Gastroesophageal sphincter (tissue), 4 donors: ENCODE measurements at regions not wholly inside any gene's neighbourhood (a gene's known extent, or its start where the extent isn't known, plus 50 kb on each side); places are given as distances from the start of the nearest gene placed in this dataset.

Experiments
- ATAC-seq: fragments of 150-250 bp; one replicate; pipeline ENCODE4 v1.9.1; 2016; ENCODE audit warnings: mild to moderate bottlenecking, moderate library complexity
- H3K27ac ChIP-seq, 4 donors: fragments of 200-600 bp; sonication (generic) in 3 of 4; 1 replicate in 3 of 4; 2 replicates in 1 of 4; pipeline ENCODE4 v1.5.1; 2016 to 2019
- H3K27me3 ChIP-seq: fragments of 200-600 bp; sonication (generic); one replicate; pipeline ENCODE4 v1.5.1; 2019
- H3K36me3 ChIP-seq, 2 donors: fragments of 200-600 bp; sonication (generic); one replicate each; pipeline ENCODE4 v1.5.1; 2019; ENCODE audit warnings: control low read depth in 1 of 2
- H3K4me1 ChIP-seq, 3 donors: fragments of 200-600 bp; sonication (generic); 1 replicate in 2 of 3; 2 replicates in 1 of 3; pipeline ENCODE4 v1.5.1; 2016 to 2019; ENCODE audit warnings: control low read depth in 2 of 3
- H3K4me3 ChIP-seq, 2 donors: fragments of 200-600 bp; sonication (generic); one replicate each; pipeline ENCODE4 v1.5.1; 2019; ENCODE audit warnings: mild to moderate bottlenecking in 1 of 2, moderate library complexity in 1 of 2
- H3K9me3 ChIP-seq, 3 donors: fragments of 200-600 bp; sonication (generic); one replicate each; pipeline ENCODE4 v1.5.1; 2017 to 2019; ENCODE audit warnings: control low read depth in 2 of 3
- EP300 ChIP-seq: sonication (generic); formaldehyde crosslinking; IDR thresholded peaks from one replicate; pipeline ENCODE4 v1.6.1; 2017; ENCODE audit warnings: antibody characterized with exemption, mild to moderate bottlenecking
- POLR2A ChIP-seq, 2 donors: fragments of 450-650 bp; IDR thresholded peaks; one replicate each; pipeline ENCODE4 v1.6.1; 2017; ENCODE audit warnings: antibody characterized with exemption in 2 of 2, mild to moderate bottlenecking in 2 of 2, moderate library complexity in 1 of 2
- POLR2AphosphoS5 ChIP-seq: sonication (generic); formaldehyde crosslinking; IDR thresholded peaks from one replicate; pipeline ENCODE4 v1.6.1; 2017; ENCODE audit warnings: antibody characterized with exemption
- WGBS, 2 donors: methylation state at CpG; one replicate each; pipeline ENCODE4 v1.1.5; 2018; ENCODE audit warnings: low coverage in 1 of 2; 5-methylcytosine and 5-hydroxymethylcytosine counted together
- TF ChIP-seq, protein P1 (sequence below), 4 experiments: fragments of 200-600 bp in 2 of 4; fragments of 450-650 bp in 2 of 4; sonication (generic) in 1 of 4; IDR thresholded peaks; one replicate each; pipeline ENCODE4 v1.5.1; 2017 to 2019; ENCODE audit warnings: antibody characterized with exemption in 4 of 4, mild to moderate bottlenecking in 2 of 4, moderate library complexity in 2 of 4

DNA sequence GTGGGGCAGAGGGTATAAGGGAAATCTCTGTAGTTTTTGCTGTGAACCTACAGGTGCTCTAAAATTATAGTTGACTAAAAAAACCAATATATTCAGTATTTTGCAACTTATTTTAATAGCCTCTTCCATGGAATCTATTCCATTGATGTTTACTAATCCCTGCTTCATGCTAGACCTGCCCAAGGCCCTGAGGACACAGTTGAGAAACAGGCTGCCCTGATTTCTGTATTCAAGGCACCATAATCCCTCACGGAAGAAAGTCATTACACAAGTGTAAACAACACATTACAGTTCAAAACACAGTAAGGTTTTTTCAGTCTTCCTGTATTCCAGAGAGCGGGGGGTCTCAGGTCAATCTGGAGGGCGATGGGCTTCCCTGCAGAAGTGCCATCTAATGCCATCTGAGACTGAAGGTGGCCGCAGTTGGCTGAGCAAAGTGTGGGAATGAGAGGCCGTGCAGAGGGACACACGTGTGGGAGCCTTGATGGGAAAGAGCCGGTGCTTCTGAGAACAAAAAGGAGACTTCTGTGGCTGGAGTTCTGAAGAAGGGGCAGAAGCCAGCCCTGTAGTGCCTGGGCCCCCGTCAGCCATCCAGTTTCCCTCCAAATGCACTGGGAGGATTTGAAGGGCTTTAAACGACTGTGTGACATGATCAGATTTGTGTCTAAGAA is 146.9 kb downstream of the PTPN20 start:
- Histone ChIP-seq H3K4me1 (no peaks in the 10 kb centered on the region), H3K27me3 (peaks cover 3% of the 10 kb centered on the region), H3K4me3 (no peak overlapping the region), H3K36me3 (no peaks in the 10 kb centered on the region), H3K27ac (no peak overlapping the region), H3K9me3 (no peaks in the 10 kb centered on the region)
- no peak for ATAC-seq
- WGBS, 2 donors = 87 to 94% methylated on average over 7 of the region's 9 CpGs
- no peak for TF ChIP-seq POLR2A (IDR thresholded peaks at IDR 0.05)
- no peak for TF ChIP-seq EP300
- no peak for TF ChIP-seq POLR2AphosphoS5
- TF ChIP-seq, protein P1, sequence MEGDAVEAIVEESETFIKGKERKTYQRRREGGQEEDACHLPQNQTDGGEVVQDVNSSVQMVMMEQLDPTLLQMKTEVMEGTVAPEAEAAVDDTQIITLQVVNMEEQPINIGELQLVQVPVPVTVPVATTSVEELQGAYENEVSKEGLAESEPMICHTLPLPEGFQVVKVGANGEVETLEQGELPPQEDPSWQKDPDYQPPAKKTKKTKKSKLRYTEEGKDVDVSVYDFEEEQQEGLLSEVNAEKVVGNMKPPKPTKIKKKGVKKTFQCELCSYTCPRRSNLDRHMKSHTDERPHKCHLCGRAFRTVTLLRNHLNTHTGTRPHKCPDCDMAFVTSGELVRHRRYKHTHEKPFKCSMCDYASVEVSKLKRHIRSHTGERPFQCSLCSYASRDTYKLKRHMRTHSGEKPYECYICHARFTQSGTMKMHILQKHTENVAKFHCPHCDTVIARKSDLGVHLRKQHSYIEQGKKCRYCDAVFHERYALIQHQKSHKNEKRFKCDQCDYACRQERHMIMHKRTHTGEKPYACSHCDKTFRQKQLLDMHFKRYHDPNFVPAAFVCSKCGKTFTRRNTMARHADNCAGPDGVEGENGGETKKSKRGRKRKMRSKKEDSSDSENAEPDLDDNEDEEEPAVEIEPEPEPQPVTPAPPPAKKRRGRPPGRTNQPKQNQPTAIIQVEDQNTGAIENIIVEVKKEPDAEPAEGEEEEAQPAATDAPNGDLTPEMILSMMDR (IDR thresholded peaks at IDR 0.05) = no peak

DNA sequence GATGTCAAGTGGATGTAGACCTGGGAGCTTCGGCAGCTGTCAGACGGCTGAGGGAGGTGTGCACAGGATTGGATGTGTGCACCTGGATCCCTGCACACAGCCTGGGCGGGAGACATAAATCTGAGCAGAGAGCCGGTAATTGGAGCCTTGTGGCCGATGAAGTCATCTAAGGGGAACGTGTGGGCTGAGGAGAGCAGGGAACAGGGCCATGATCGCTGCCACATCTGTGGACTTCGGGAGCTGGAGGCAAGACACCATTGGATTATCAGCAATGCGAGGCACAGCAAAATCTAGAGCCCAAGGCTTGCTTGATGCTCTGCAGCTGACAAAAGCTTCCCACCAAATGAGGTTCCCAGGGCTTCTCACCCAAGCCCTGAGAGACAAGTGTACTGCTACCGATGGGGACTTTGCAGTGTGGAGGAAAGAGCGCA is 147.7 kb downstream of the PTPN20 start:
- TF ChIP-seq POLR2AphosphoS5 = no peak
- TF ChIP-seq, protein P1 (IDR thresholded peaks at IDR 0.05) = no peak
- no peak for TF ChIP-seq EP300
- no peak for TF ChIP-seq POLR2A (IDR thresholded peaks at IDR 0.05)
- H3K9me3 ChIP-seq = no peaks in the 10 kb centered on the region
- no peaks in the 10 kb centered on the region for H3K36me3 ChIP-seq
- no peak overlapping the region for H3K4me3 ChIP-seq
- no peaks in the 10 kb centered on the region for H3K4me1 ChIP-seq
- no peak for ATAC-seq
- H3K27ac ChIP-seq = no peak overlapping the region
- WGBS, 2 donors = 88 to 89% methylated on average over 3 to 4 of the region's 11 CpGs
- peaks cover 3% of the 10 kb centered on the region for H3K27me3 ChIP-seq

DNA sequence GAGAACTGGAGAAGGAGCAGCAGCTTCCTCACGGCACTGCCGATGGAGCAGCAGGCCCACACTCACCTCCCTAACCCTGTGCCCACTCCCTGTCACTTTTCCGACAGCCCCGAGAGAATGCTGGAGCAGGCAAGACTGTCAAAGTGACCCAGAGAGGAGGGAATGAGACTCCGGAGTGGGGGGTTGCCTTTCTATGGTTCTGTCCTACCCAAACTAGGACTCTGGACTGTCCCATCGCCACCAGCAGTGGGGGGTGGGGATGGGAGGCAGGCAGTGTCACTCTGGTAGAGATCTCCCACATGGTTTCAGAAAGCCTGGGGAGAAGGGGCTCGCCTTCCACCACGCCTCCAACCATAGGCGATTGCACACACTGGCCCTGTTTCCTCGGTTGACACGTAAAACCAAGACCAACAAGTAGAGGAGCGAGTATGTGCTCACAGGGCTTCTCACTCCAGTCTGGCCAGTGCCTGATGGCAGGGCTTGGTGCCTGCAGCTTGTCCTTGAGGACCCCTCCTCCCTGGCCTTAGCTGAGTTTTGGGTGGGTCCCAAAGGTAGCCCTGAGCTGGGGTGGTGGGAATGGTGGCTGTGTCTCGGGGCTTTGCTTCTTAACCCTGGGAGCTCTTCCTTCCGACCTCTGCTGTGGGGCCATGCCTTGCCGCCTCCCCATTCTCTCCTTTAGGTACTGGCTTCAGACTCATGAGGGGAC is 148.5 kb downstream of the PTPN20 start:
- no peak overlapping the region for H3K27ac ChIP-seq
- TF ChIP-seq POLR2AphosphoS5 (no peak), EP300 (no peak), POLR2A (IDR thresholded peaks at IDR 0.05) (no peak)
- TF ChIP-seq, protein P1 (IDR thresholded peaks at IDR 0.05) = no peak
- no peak overlapping the region for H3K4me3 ChIP-seq
- H3K36me3 ChIP-seq = no peaks in the 10 kb centered on the region
- H3K9me3 ChIP-seq = no peaks in the 10 kb centered on the region
- WGBS, 2 donors = 93 to 96% methylated on average over 2 to 5 of the region's 15 CpGs
- ATAC-seq = no peak
- H3K27me3 ChIP-seq = peaks cover 3% of the 10 kb centered on the region
- no peaks in the 10 kb centered on the region for H3K4me1 ChIP-seq

DNA sequence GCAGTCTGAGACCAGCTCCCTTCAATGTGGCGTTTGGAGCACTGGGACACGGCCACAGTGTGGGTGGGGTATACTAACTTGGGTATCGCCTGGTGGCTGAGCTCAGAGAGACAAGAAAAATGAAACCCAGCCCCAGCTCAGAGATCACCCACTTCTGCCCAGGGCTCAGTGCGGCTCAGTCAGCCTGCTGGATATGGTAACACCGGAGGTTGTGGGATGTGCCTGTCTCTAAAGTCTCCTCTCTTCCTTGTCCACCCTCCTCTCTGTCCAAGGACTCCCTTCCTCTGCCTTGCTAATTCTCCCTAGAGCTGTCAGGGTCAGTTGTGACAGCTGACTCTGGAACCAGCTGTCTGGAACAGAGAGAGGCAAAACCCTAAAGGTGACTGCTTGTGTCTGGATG is 149.1 kb downstream of the PTPN20 start:
- ATAC-seq = no peak
- TF ChIP-seq EP300 (no peak), POLR2A (IDR thresholded peaks at IDR 0.05) (no peak), POLR2AphosphoS5 (no peak)
- TF ChIP-seq, protein P1 (IDR thresholded peaks at IDR 0.05) = no peak
- Histone ChIP-seq H3K27ac (no peak overlapping the region), H3K36me3 (no peaks in the 10 kb centered on the region), H3K9me3 (no peaks in the 10 kb centered on the region), H3K4me1 (no peaks in the 10 kb centered on the region), H3K4me3 (no peak overlapping the region), H3K27me3 (peaks cover 3% of the 10 kb centered on the region)
- 80% methylated on average over 1 of the region's 5 CpGs; no CpG with 5 or more reads in 1 of the 2 donors for WGBS, 2 donors
